A549 (cell line): ENCODE measurements at regions not wholly inside any gene's neighbourhood (a gene's known extent, or its start where the extent isn't known, plus 50 kb on each side); places are given as distances from the start of the nearest gene placed in this dataset.

Experiments
- CTCF ChIP-seq: fragments of >200 bp; sonication (Bioruptor Twin); formaldehyde crosslinking; IDR thresholded peaks from 3 replicates; pipeline ENCODE4 v1.5.1; 2016
- ESRRA ChIP-seq: fragments of 150-350 bp; IDR thresholded peaks from 2 replicates; pipeline ENCODE4 v1.6.1; 2014; ENCODE audit warnings: mild to moderate bottlenecking, low read length, borderline replicate concordance
- KDM5A ChIP-seq: fragments of 200-600 bp; sonication (generic); IDR thresholded peaks from 2 replicates; pipeline ENCODE4 v1.6.1; 2016; ENCODE audit warnings: antibody characterized with exemption, mild to moderate bottlenecking
- SREBF2 ChIP-seq: fragments of 450-650 bp; IDR thresholded peaks from 2 replicates; pipeline ENCODE4 v1.6.1; 2014; ENCODE audit warnings: mild to moderate bottlenecking, moderate library complexity
- ZSCAN20 ChIP-seq: fragments of 250-450 bp; sonication (Bioruptor Pico); IDR thresholded peaks from 2 replicates; pipeline ENCODE4 v1.8.0; 2022; ENCODE audit warnings: mild to moderate bottlenecking, moderate library complexity

- TF ChIP-seq CTCF: peak; percentile 51
- no peak for TF ChIP-seq SREBF2
- TF ChIP-seq KDM5A: no peak
- no peak for TF ChIP-seq ZSCAN20 (CRISPR knock-in tag)
- no peak for TF ChIP-seq ESRRA
These were observed 65.1 kb upstream of the SLCO1B1 start for GRCh38 chr12:21065845-21066244.
